Activated B cell treated with CpG ODN at 0.5 μM for 24 hours (primary cell): ENCODE measurements at regions not wholly inside any gene's neighbourhood (a gene's known extent, or its start where the extent isn't known, plus 50 kb on each side); places are given as distances from the start of the nearest gene placed in this dataset.

ENCODE experiments used
- ATAC-seq: fragments of 200-7000 bp; cut with Tn5 transposase; one replicate; pipeline ENCODE4 v1.10.0; 2021; ENCODE audit warnings: low read depth, mild to moderate bottlenecking, moderate library complexity
- CTCF ChIA-PET: fragments of 350-600 bp; sonication (Branson Sonifier 250); formaldehyde crosslinking; loops from one replicate; lab custom pipeline; 2021; ENCODE audit warnings: antibody characterized with exemption; lab: Charles Lee
- POLR2A ChIA-PET: fragments of 350-600 bp; sonication (Branson Sonifier 250); formaldehyde crosslinking; loops from one replicate; lab custom pipeline; 2021; ENCODE audit warnings: antibody characterized with exemption; lab: Charles Lee
- DNase-seq: peaks from one replicate; pipeline ENCODE4 v3.0.0; 2022
- H3K27ac Mint-ChIP-seq: one replicate; pipeline ENCODE4 v1.8.0; 2020; ENCODE audit warnings: mixed read lengths
- H3K27me3 Mint-ChIP-seq: one replicate; pipeline ENCODE4 v1.8.0; 2021; ENCODE audit warnings: mixed read lengths
- H3K36me3 Mint-ChIP-seq: one replicate; pipeline ENCODE4 v1.8.0; 2021; ENCODE audit warnings: low read depth, mixed read lengths
- H3K4me1 Mint-ChIP-seq: one replicate; pipeline ENCODE4 v1.8.0; 2021; ENCODE audit warnings: mixed read lengths
- H3K4me3 Mint-ChIP-seq: one replicate; pipeline ENCODE4 v1.8.0; 2020; ENCODE audit warnings: mild to moderate bottlenecking, mixed read lengths
- H3K9me3 Mint-ChIP-seq: one replicate; pipeline ENCODE4 v1.8.0; 2020; ENCODE audit warnings: mixed read lengths
- intact Hi-C: fragments of 100-400 bp; cut with micrococcal nuclease; formaldehyde crosslinking; loops from one replicate; pipeline ENCODE4 v1.15.1; 2024
- TF ChIP-seq, protein P1 (sequence below): fragments of 200-600 bp; IDR thresholded peaks from one replicate; pipeline ENCODE4 v1.8.0; 2022; ENCODE audit warnings: antibody characterized with exemption, mild to moderate bottlenecking

DNA sequence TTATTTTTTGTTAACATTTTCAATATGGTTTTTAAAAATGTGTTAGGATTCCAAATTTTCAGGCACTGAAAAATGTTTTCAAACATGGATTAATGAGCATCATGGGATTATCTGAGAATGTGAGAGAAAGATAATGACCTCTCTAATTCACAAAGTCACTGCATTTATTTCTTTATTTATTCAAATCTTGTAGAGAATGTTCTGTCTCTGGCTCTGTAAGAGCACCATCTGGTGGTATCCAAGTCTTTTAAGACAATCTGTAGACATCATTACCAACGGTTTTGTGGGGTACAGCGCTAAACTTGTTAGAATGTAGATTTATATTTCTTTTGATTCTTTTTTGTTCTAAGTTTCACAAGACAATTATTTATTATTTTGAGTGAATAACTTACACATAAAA, 956.0 kb upstream of the NOVA1 start:
- TF ChIP-seq, protein P1, sequence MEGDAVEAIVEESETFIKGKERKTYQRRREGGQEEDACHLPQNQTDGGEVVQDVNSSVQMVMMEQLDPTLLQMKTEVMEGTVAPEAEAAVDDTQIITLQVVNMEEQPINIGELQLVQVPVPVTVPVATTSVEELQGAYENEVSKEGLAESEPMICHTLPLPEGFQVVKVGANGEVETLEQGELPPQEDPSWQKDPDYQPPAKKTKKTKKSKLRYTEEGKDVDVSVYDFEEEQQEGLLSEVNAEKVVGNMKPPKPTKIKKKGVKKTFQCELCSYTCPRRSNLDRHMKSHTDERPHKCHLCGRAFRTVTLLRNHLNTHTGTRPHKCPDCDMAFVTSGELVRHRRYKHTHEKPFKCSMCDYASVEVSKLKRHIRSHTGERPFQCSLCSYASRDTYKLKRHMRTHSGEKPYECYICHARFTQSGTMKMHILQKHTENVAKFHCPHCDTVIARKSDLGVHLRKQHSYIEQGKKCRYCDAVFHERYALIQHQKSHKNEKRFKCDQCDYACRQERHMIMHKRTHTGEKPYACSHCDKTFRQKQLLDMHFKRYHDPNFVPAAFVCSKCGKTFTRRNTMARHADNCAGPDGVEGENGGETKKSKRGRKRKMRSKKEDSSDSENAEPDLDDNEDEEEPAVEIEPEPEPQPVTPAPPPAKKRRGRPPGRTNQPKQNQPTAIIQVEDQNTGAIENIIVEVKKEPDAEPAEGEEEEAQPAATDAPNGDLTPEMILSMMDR: no peak
- intact Hi-C loops: no loop called here
- ChIA-PET POLR2A (no interaction called here), CTCF (no interaction called here)
- Mint-ChIP-seq H3K27me3 (no peaks in the 10 kb centered on the region), H3K4me1 (no peaks in the 10 kb centered on the region), H3K4me3 (no peak overlapping the region), H3K36me3 (no peaks in the 10 kb centered on the region), H3K27ac (no peak overlapping the region), H3K9me3 (peaks cover 7% of the 10 kb centered on the region)
- DNase-seq (no peak), ATAC-seq (no peak)

DNA sequence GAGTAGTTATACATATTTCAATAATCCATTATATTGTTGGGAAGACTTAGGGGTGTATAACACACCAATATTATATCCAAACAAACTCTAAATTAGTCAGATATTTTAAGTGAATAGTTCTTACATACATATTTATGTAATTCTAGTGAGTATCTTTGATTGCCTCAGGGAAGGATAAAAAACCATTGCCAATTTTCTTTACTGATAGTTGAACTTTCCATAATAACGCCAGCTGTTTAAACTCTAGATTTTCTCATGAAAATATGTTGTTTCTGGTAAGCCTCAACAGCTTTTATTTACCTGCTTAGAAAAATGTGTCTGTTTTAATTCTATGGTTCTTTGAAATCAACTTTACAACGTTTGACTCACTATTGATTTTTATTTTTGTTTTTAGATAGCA, 959.6 kb upstream of the NOVA1 start:
- ATAC-seq (no peak), DNase-seq (no peak)
- POLR2A ChIA-PET: no interaction called here
- Mint-ChIP-seq H3K27me3 (no peaks in the 10 kb centered on the region), H3K27ac (no peak overlapping the region), H3K36me3 (no peaks in the 10 kb centered on the region), H3K9me3 (peaks cover 5% of the 10 kb centered on the region), H3K4me1 (no peaks in the 10 kb centered on the region), H3K4me3 (no peak overlapping the region)
- CTCF ChIA-PET: no interaction called here
- intact Hi-C loops: no loop called here
- TF ChIP-seq, protein P1: no peak

DNA sequence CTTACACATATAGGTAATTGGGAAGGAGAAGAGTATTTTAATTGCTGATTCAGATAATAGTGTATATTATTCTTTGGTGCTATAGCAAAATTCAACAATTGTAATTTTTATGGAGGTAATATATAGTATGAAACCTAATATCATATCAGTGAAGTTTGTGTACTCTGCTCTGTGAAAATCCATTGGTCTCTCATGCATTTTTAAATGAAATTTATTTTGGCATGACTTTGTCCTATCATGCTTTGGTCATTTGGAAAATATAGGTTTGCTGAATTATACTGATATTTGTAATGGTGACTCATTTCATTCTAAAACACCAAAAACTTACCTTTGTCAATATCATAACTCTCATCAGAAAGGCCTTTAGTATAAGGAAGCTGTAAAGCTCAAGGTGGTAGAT, 962.0 kb upstream of the NOVA1 start:
- CTCF ChIA-PET: no interaction called here
- TF ChIP-seq, protein P1: no peak
- Mint-ChIP-seq H3K4me1 (no peaks in the 10 kb centered on the region), H3K36me3 (no peaks in the 10 kb centered on the region), H3K27ac (no peak overlapping the region), H3K4me3 (no peak overlapping the region), H3K27me3 (no peaks in the 10 kb centered on the region), H3K9me3 (peaks cover 9% of the 10 kb centered on the region)
- POLR2A ChIA-PET: no interaction called here
- intact Hi-C loops: no loop called here
- DNase-seq (no peak), ATAC-seq (no peak)

DNA sequence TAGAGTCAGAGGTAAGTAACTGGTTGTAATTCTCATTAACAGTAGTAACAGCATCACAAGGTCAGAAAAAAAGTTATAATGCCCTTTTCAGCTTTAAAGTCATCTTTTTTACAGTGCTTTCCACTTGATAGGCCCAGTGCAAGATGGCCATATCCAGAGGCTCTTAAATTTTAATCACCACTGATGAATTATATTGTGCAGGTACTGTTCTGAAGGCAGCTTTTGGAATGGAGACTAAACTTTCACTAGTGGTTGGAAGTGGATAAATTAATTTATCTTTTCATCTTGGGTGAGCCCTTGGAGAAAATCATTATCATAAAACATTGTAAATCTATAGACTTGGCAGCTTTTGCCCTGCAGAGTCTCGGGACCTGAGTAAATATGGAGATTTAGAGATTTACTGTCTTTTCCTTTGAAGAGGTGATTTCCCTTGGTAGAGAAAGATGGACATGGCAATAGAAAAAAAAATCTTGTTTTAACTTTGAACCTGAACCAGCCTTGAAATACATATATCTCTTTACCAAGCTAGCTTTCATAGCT, 969.1 kb upstream of the NOVA1 start:
- H3K27me3 Mint-ChIP-seq: no peaks in the 10 kb centered on the region
- TF ChIP-seq, protein P1: no peak
- no peak overlapping the region for H3K4me3 Mint-ChIP-seq
- ChIA-PET POLR2A (no interaction called here), CTCF (no interaction called here)
- no peak overlapping the region for H3K27ac Mint-ChIP-seq
- peaks cover 4% of the 10 kb centered on the region for H3K9me3 Mint-ChIP-seq
- no peak for DNase-seq
- no peaks in the 10 kb centered on the region for H3K36me3 Mint-ChIP-seq
- ATAC-seq: no peak
- intact Hi-C loops: no loop called here
- H3K4me1 Mint-ChIP-seq: no peaks in the 10 kb centered on the region

DNA sequence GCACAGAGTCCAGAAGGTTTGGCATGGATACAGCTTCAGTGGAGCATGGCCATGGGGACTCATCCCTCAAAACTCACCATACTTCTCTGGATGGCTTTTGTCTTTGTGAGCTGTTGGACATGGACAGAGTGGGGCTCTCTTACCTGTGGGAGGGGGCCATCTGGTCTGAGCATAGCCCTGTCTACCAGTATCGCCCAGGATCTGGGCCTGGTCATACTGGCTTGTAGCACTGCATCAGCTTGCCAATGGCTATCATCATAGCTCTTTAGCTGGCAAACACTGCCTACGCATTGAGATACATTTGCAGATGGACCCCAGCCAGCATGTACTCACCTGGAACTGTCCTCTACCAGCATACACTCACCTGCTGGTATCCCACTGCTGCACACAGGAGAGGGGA, 975.2 kb upstream of the NOVA1 start:
- intact Hi-C loops: no loop called here
- DNase-seq: no peak
- ChIA-PET POLR2A (no interaction called here), CTCF (no interaction called here)
- Mint-ChIP-seq H3K27ac (no peak overlapping the region), H3K4me3 (no peak overlapping the region), H3K9me3 (peaks cover 2% of the 10 kb centered on the region), H3K4me1 (no peaks in the 10 kb centered on the region), H3K27me3 (no peaks in the 10 kb centered on the region), H3K36me3 (no peaks in the 10 kb centered on the region)
- TF ChIP-seq, protein P1: no peak
- ATAC-seq: no peak
